Gastroesophageal sphincter (tissue), 4 donors: ENCODE measurements at regions not wholly inside any gene's neighbourhood (a gene's known extent, or its start where the extent isn't known, plus 50 kb on each side); places are given as distances from the start of the nearest gene placed in this dataset.

Source experiments
- ATAC-seq: fragments of 150-250 bp; one replicate; pipeline ENCODE4 v1.9.1; 2016; ENCODE audit warnings: mild to moderate bottlenecking, moderate library complexity
- H3K27ac ChIP-seq, 4 donors: fragments of 200-600 bp; sonication (generic) in 3 of 4; 1 replicate in 3 of 4; 2 replicates in 1 of 4; pipeline ENCODE4 v1.5.1; 2016 to 2019
- H3K27me3 ChIP-seq: fragments of 200-600 bp; sonication (generic); one replicate; pipeline ENCODE4 v1.5.1; 2019
- H3K36me3 ChIP-seq, 2 donors: fragments of 200-600 bp; sonication (generic); one replicate each; pipeline ENCODE4 v1.5.1; 2019; ENCODE audit warnings: control low read depth in 1 of 2
- H3K4me1 ChIP-seq, 3 donors: fragments of 200-600 bp; sonication (generic); 1 replicate in 2 of 3; 2 replicates in 1 of 3; pipeline ENCODE4 v1.5.1; 2016 to 2019; ENCODE audit warnings: control low read depth in 2 of 3
- H3K4me3 ChIP-seq, 2 donors: fragments of 200-600 bp; sonication (generic); one replicate each; pipeline ENCODE4 v1.5.1; 2019; ENCODE audit warnings: mild to moderate bottlenecking in 1 of 2, moderate library complexity in 1 of 2
- H3K9me3 ChIP-seq, 3 donors: fragments of 200-600 bp; sonication (generic); one replicate each; pipeline ENCODE4 v1.5.1; 2017 to 2019; ENCODE audit warnings: control low read depth in 2 of 3
- CTCF ChIP-seq, 4 experiments: fragments of 200-600 bp in 2 of 4; fragments of 450-650 bp in 2 of 4; sonication (generic) in 1 of 4; IDR thresholded peaks; one replicate each; pipeline ENCODE4 v1.5.1; 2017 to 2019; ENCODE audit warnings: antibody characterized with exemption in 4 of 4, mild to moderate bottlenecking in 2 of 4, moderate library complexity in 2 of 4
- EP300 ChIP-seq: sonication (generic); formaldehyde crosslinking; IDR thresholded peaks from one replicate; pipeline ENCODE4 v1.6.1; 2017; ENCODE audit warnings: antibody characterized with exemption, mild to moderate bottlenecking
- POLR2A ChIP-seq, 2 donors: fragments of 450-650 bp; IDR thresholded peaks; one replicate each; pipeline ENCODE4 v1.6.1; 2017; ENCODE audit warnings: antibody characterized with exemption in 2 of 2, mild to moderate bottlenecking in 2 of 2, moderate library complexity in 1 of 2
- POLR2AphosphoS5 ChIP-seq: sonication (generic); formaldehyde crosslinking; IDR thresholded peaks from one replicate; pipeline ENCODE4 v1.6.1; 2017; ENCODE audit warnings: antibody characterized with exemption
- WGBS, 2 donors: methylation state at CpG; one replicate each; pipeline ENCODE4 v1.1.5; 2018; ENCODE audit warnings: low coverage in 1 of 2; 5-methylcytosine and 5-hydroxymethylcytosine counted together

GRCh38 chr14:53331247-53331646 is 178.1 kb upstream of the DDHD1 start:
- no peak for TF ChIP-seq EP300
- WGBS, 2 donors, result 85% methylated on average over 1 of the region's 1 CpG; no CpG with 5 or more reads in 1 of the 2 donors
- Histone ChIP-seq H3K4me3 (no peak overlapping the region), H3K27ac (no peak overlapping the region), H3K4me1 (no peaks in the 10 kb centered on the region), H3K27me3 (no peaks in the 10 kb centered on the region), H3K9me3 (no peaks in the 10 kb centered on the region), H3K36me3 (no peaks in the 10 kb centered on the region)
- no peak for ATAC-seq

GRCh38 chr14:53330441-53330840 is 177.3 kb upstream of the DDHD1 start:
- no peaks in the 10 kb centered on the region for H3K4me1 ChIP-seq
- ATAC-seq, result no peak
- H3K4me3 ChIP-seq, result no peak overlapping the region
- H3K36me3 ChIP-seq, result no peaks in the 10 kb centered on the region
- no peak overlapping the region for H3K27ac ChIP-seq
- TF ChIP-seq EP300 (no peak), POLR2AphosphoS5 (no peak), POLR2A (IDR thresholded peaks at IDR 0.05) (no peak), CTCF (IDR thresholded peaks at IDR 0.05) (no peak)
- no peaks in the 10 kb centered on the region for H3K27me3 ChIP-seq
- no peaks in the 10 kb centered on the region for H3K9me3 ChIP-seq
- whole genome bisulfite sequencing, 2 donors, result 76 to 83% methylated on average over 3 of the region's 3 CpGs

DNA sequence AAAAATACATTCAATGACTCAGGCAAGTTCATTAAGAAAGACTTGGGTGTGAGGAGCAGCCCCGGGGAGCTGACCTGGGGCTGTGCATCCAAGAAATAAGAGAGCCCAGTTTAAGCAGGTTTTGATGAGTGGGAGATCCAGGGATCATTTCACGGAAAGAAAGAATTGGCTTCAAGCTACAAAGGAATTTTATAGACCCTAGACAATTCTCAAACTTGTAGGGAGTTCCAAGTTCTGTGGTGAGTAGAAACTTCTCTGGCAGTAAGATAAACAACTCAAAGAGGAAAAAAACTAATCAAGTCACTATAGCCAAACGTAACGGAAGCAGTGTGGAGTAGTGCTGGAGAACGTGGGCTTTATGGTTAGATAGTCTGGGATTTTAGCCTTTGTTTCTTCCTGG is 175.7 kb upstream of the DDHD1 start:
- Histone ChIP-seq H3K27ac (no peak overlapping the region), H3K27me3 (no peaks in the 10 kb centered on the region), H3K4me1 (no peaks in the 10 kb centered on the region), H3K4me3 (no peak overlapping the region), H3K9me3 (no peaks in the 10 kb centered on the region), H3K36me3 (no peaks in the 10 kb centered on the region)
- TF ChIP-seq CTCF (IDR thresholded peaks at IDR 0.05) (no peak), POLR2AphosphoS5 (no peak), EP300 (no peak), POLR2A (IDR thresholded peaks at IDR 0.05) (no peak)
- WGBS, 2 donors, result 32 to 44% methylated on average over 5 of the region's 5 CpGs
- ATAC-seq, result no peak

DNA sequence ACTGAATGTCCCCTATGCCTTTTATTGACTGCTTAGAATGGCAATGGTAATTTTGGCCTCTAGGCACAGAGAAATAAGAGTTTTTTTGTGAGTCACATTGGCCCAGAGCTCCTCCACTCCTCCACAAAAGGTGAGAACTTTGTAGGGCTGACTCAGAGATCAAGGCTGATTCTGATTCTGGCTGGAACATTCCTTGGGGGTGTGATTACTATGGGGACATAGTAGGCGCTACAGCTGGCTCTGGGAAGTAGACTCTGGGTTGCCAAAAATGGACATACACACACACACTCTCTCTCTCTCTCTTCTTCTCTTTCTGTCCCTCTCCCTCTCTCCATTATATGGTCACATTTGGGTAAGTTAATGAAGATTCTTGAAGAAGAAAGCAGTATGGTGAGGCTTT is 174.6 kb upstream of the DDHD1 start:
- ATAC-seq, result peak; percentile 51
- Histone ChIP-seq H3K4me3 (no peak overlapping the region), H3K36me3 (no peaks in the 10 kb centered on the region), H3K27ac (no peak overlapping the region), H3K9me3 (no peaks in the 10 kb centered on the region), H3K27me3 (no peaks in the 10 kb centered on the region), H3K4me1 (no peaks in the 10 kb centered on the region)
- 63% methylated on average over 1 of the region's 1 CpG; no CpG with 5 or more reads in 1 of the 2 donors for WGBS, 2 donors
- no peak for TF ChIP-seq EP300
- peak; percentile 34 for TF ChIP-seq POLR2AphosphoS5

GRCh38 chr14:53325176-53325806 is 172.2 kb upstream of the DDHD1 start:
- Histone ChIP-seq H3K4me3 (no peak overlapping the region), H3K27ac (no peak overlapping the region), H3K9me3 (no peaks in the 10 kb centered on the region), H3K4me1 (no peaks in the 10 kb centered on the region), H3K36me3 (no peaks in the 10 kb centered on the region), H3K27me3 (no peaks in the 10 kb centered on the region)
- ATAC-seq, result no peak
- TF ChIP-seq CTCF (IDR thresholded peaks at IDR 0.05) (peak in 1 of 4 experiments; percentile 46), POLR2A (IDR thresholded peaks at IDR 0.05) (no peak), POLR2AphosphoS5 (no peak), EP300 (no peak)

GRCh38 chr14:53316504-53316903 is 163.4 kb upstream of the DDHD1 start:
- H3K4me1 ChIP-seq, result no peaks in the 10 kb centered on the region
- peaks cover 0 to 9% (median 0%) of the 10 kb centered on the region in 3 donors for H3K9me3 ChIP-seq
- ATAC-seq, result no peak
- TF ChIP-seq POLR2AphosphoS5 (no peak), EP300 (no peak), POLR2A (IDR thresholded peaks at IDR 0.05) (no peak), CTCF (IDR thresholded peaks at IDR 0.05) (no peak)
- H3K27ac ChIP-seq, result no peak overlapping the region
- H3K27me3 ChIP-seq, result no peaks in the 10 kb centered on the region
- no peak overlapping the region for H3K4me3 ChIP-seq
- 35 to 67% methylated on average over 5 of the region's 5 CpGs for WGBS, 2 donors
- H3K36me3 ChIP-seq, result no peaks in the 10 kb centered on the region
